ENCODE measurements at regions not wholly inside any gene's neighbourhood (a gene's known extent, or its start where the extent isn't known, plus 50 kb on each side); places are given as distances from the start of the nearest gene placed in this dataset.

DNA sequence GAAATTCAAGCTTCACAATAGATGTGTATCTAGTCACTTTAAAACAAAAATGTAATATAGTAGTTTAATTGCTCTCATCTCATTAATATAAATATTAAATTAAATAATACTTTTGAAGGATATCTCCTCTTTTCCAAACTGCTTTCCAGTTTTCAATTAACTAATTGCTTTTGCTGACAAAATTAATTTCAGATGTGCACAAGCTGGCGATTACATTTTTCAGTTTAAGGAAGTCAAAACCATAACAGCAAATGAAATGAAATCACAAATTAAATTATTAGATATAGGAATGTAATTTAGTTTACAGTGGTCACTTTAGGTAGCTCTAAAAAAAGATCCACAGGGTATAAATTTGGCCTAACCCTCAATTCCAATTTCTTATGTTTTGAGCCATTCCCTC lies 362.1 kb downstream of the SLC6A15 start:
- Mint-ChIP-seq H3K4me1 (ENCODE audit: low read depth) (no peaks in the 10 kb centered on the region), H3K4me3 (no peak overlapping the region), H3K27ac (no peak overlapping the region), H3K9me3 (peaks cover 0 to 2% of the 10 kb centered on the region in 2 donors), H3K36me3 (ENCODE audit: insufficient read depth in 2 of 2) (no peaks in the 10 kb centered on the region), H3K27me3 (ENCODE audit: low read depth) (no peaks in the 10 kb centered on the region)
- ATAC-seq (replicated peaks in 1 of 2) (no peak), DNase-seq (no peak)

DNA sequence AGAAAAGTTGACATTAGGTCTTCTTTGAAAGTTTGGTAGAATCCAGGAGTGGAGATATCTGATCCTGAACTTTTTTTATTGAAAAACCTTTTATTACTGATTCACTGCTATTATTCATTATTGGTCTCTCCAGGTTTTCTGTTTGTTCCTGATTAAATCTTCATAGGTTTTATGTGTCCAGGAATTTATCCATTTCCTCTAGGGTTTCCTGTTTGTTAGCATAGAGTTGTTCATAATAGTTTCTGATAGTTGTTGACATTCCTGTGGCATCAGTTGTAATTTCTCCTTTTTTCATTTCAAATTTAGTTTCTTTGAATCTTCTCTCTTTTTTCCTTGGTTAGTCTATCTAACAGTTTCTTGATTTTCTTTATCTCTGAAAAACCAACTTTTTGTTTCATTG lies 370.3 kb downstream of the SLC6A15 start:
- H3K27ac Mint-ChIP-seq, result no peak overlapping the region
- H3K27me3 Mint-ChIP-seq (ENCODE audit: low read depth), result no peaks in the 10 kb centered on the region

DNA sequence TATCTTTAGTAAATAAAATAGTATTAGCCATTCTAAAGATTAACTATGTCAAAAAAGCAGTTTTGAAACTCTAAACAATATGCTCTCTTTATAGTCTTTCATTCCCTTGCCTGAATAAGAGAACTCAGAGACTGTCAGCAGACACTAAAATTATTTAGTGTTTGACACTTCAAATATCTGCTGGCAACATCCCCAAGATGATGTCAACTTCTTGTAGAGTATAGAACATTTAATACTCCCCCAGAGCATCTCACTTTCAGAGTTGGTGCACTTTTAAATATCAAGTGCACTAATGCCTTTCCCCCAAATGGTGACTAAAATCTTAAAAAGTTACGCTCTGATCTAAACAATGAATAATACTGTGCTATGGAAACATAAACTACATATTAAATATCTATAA lies 374.9 kb downstream of the SLC6A15 start:
- ATAC-seq (replicated peaks in 1 of 2) (no peak), DNase-seq (no peak)
- H3K27ac Mint-ChIP-seq, result no peak overlapping the region
- H3K4me1 Mint-ChIP-seq (ENCODE audit: low read depth), result no peaks in the 10 kb centered on the region
- no peak overlapping the region for H3K4me3 Mint-ChIP-seq
- no peaks in the 10 kb centered on the region for H3K36me3 Mint-ChIP-seq (ENCODE audit: insufficient read depth in 2 of 2)
- no peaks in the 10 kb centered on the region for H3K27me3 Mint-ChIP-seq (ENCODE audit: low read depth)
- peaks cover 2 to 4% of the 10 kb centered on the region in 2 donors for H3K9me3 Mint-ChIP-seq

More for the DNA sequence above, 370.3 kb downstream of the SLC6A15 start:
- peaks cover 0 to 2% of the 10 kb centered on the region in 2 donors for H3K9me3 Mint-ChIP-seq
- H3K4me3 Mint-ChIP-seq, result no peak overlapping the region
- ATAC-seq (replicated peaks in 1 of 2), result no peak
- DNase-seq, result no peak
- H3K36me3 Mint-ChIP-seq (ENCODE audit: insufficient read depth in 2 of 2), result no peaks in the 10 kb centered on the region
- H3K4me1 Mint-ChIP-seq (ENCODE audit: low read depth), result no peaks in the 10 kb centered on the region

DNA sequence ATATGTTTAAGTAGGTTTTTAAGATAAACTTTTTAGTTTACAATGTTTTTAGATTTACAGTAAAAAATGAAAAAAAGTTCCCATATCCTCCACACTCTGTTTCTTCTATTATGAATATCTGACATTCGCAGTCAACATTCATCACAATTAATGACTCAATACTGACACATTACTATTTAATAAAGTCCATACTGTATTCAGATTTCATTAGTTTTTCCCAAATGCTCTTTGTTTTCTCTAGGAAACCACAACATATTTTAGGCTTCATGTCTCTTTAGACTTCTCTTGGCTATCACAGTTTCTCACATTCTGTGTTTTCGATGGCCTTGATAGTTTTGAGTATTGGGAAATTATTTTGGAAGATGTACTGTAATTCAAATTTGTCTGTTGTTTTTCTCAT lies 399.8 kb downstream of the SLC6A15 start:
- Mint-ChIP-seq H3K4me3 (no peak overlapping the region), H3K36me3 (ENCODE audit: insufficient read depth in 2 of 2) (no peaks in the 10 kb centered on the region), H3K4me1 (ENCODE audit: low read depth) (no peaks in the 10 kb centered on the region), H3K27ac (no peak overlapping the region), H3K9me3 (peaks cover 1 to 3% of the 10 kb centered on the region in 2 donors), H3K27me3 (ENCODE audit: low read depth) (no peaks in the 10 kb centered on the region)
- ATAC-seq (replicated peaks in 1 of 2), result no peak
- no peak for DNase-seq

DNA sequence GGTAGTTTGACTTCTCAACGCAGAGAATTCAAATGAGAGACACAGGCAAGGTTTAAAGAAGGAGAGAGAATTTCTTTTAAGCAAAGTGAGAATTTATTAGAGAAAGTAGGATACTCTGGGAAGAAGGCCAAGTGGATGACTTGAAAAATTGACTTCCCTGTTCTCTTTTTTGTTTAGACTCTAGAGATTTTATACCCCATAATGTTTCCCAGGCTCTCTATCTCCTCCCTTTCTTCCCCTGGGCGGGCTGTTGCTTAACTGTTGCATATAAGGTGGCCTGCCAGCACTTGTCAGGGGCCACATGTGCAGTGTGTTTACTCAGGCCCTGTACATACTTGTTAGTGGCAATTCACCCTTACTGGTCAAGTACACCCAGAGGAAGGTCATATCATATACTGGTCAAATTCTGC lies 403.7 kb downstream of the SLC6A15 start:
- H3K27ac Mint-ChIP-seq, result no peak overlapping the region
- no peak overlapping the region for H3K4me3 Mint-ChIP-seq
- no peaks in the 10 kb centered on the region for H3K27me3 Mint-ChIP-seq (ENCODE audit: low read depth)
- peaks cover 1 to 3% of the 10 kb centered on the region in 2 donors for H3K9me3 Mint-ChIP-seq
- DNase-seq (no peak), ATAC-seq (replicated peaks in 1 of 2) (no peak)
- no peaks in the 10 kb centered on the region for H3K36me3 Mint-ChIP-seq (ENCODE audit: insufficient read depth in 2 of 2)
- no peaks in the 10 kb centered on the region for H3K4me1 Mint-ChIP-seq (ENCODE audit: low read depth)

- DNase-seq, result no peak
- Mint-ChIP-seq H3K9me3 (peaks cover 0 to 1% of the 10 kb centered on the region in 2 donors), H3K27me3 (ENCODE audit: low read depth) (no peaks in the 10 kb centered on the region), H3K4me1 (ENCODE audit: low read depth) (no peaks in the 10 kb centered on the region), H3K36me3 (ENCODE audit: insufficient read depth in 2 of 2) (no peaks in the 10 kb centered on the region), H3K4me3 (no peak overlapping the region), H3K27ac (no peak overlapping the region)
- no peak for ATAC-seq (replicated peaks in 1 of 2)
Observed at GRCh38 chr12:84507956-84508850, 404.4 kb downstream of the SLC6A15 start.

- Mint-ChIP-seq H3K4me3 (no peak overlapping the region), H3K9me3 (peaks cover 0 to 1% of the 10 kb centered on the region in 2 donors), H3K27ac (no peak overlapping the region), H3K36me3 (ENCODE audit: insufficient read depth in 2 of 2) (no peaks in the 10 kb centered on the region), H3K27me3 (ENCODE audit: low read depth) (no peaks in the 10 kb centered on the region), H3K4me1 (ENCODE audit: low read depth) (no peaks in the 10 kb centered on the region)
- DNase-seq, result no peak
- no peak for ATAC-seq (replicated peaks in 1 of 2)
Observed at GRCh38 chr12:84506282-84506681, 406.3 kb downstream of the SLC6A15 start.

DNA sequence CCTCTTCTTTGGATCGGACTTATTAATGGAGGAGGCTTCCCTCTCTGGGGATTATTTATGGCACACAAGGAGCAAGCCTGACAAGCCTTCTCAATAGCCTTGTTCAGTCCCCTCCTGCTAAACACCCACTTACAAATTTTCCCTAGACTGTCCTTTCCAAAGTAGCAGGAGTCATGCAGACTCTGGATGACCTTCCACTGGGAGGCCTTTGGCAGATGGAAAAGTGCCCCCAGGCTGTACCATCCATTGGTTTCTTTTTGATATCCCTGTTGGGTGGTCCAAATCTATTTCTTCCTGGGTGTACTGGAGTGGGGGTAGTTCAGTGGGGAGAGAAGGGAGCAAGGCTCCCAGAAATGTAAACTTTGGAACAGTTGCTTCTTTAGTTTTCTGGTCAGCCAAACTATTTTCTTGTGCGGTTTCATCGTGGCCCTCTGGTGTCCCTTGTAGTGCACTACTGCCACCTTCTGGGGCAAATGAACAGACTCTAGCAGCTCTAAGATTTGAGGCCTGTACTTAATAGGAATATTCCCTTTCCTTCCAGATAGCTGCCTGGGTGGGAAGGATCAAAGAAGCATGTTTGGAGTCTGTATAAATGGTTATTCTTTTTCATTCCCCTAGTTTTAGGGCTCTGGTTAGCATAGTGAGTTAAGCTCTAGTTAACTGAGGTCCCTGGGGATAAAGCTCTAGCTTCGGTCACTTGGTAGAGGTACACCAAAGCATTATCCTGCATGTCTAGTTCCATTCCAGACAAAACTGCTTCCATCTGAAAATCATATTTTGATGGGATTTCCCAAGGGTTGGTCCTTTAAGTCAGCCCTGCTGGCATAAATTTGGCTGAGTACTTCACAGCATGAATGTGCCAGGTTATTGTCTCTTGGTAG lies 409.5 kb downstream of the SLC6A15 start:
- Mint-ChIP-seq H3K27me3 (ENCODE audit: low read depth) (no peaks in the 10 kb centered on the region), H3K4me1 (ENCODE audit: low read depth) (no peaks in the 10 kb centered on the region), H3K27ac (no peak overlapping the region), H3K4me3 (no peak overlapping the region), H3K36me3 (ENCODE audit: insufficient read depth in 2 of 2) (no peaks in the 10 kb centered on the region), H3K9me3 (peaks cover 0 to 1% of the 10 kb centered on the region in 2 donors)
- DNase-seq, result peak; percentile 23 to 25
- ATAC-seq (replicated peaks in 1 of 2), result no peak

DNA sequence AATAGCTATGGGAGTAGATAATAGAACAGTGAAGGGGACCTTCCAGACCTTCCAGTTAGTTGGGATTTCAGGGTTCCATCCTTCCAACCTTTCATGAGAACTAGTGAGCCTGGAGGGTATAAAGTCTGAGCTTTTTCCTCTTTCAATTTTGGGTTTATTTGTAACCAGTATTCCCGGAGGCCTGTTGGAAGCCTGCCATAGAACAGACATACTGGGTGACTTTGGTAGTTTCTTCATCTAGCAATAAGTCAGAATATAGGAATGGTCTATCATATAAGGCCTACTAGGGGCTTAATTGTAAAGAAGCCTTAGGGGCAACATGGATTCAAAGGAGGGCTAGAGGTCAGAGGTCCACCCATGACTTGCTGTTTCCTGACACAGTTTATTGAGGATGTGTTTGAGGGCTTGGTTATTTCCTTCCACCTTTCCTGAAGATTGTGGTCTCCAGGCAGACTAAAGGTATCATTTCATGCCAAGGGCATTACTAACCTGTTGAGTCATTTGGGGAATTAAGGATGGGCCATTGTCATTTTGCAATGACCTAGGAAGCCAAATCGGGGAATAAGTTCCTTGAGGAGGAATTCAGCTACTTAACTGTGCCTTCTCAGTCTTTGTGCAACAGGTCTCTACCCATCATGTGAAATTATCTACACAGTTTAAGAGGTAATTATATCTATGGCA lies 410.3 kb downstream of the SLC6A15 start:
- Mint-ChIP-seq H3K27ac (no peak overlapping the region), H3K4me1 (ENCODE audit: low read depth) (no peaks in the 10 kb centered on the region), H3K36me3 (ENCODE audit: insufficient read depth in 2 of 2) (no peaks in the 10 kb centered on the region), H3K27me3 (ENCODE audit: low read depth) (no peaks in the 10 kb centered on the region), H3K4me3 (no peak overlapping the region), H3K9me3 (no peaks in the 10 kb centered on the region)
- DNase-seq (no peak), ATAC-seq (replicated peaks in 1 of 2) (no peak)

DNA sequence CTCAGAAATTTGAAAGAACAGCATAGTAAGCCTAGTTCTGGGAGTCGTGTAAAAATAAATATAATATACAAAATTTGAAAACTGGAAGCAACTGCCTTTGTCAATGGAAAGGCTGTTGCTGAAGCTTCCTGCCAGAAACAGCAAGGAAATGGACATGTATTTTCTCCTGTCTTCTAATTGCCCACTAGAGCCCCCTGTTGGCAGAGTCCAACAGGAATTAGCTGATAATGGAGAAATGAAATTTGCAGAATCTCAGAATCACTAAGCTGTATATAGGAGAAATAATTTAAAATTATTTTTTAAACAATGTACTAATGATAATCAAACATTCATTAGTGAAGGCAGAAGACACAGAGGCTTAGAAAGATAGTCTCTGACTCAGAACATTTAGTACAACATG lies 414.8 kb downstream of the SLC6A15 start:
- no peaks in the 10 kb centered on the region for H3K27me3 Mint-ChIP-seq (ENCODE audit: low read depth)
- no peaks in the 10 kb centered on the region for H3K9me3 Mint-ChIP-seq
- no peak for ATAC-seq (replicated peaks in 1 of 2)
- DNase-seq, result no peak
- H3K4me3 Mint-ChIP-seq, result no peak overlapping the region
- no peak overlapping the region for H3K27ac Mint-ChIP-seq
- no peaks in the 10 kb centered on the region for H3K4me1 Mint-ChIP-seq (ENCODE audit: low read depth)
- H3K36me3 Mint-ChIP-seq (ENCODE audit: insufficient read depth in 2 of 2), result no peaks in the 10 kb centered on the region

- no peak overlapping the region for H3K4me3 Mint-ChIP-seq
- ATAC-seq (replicated peaks in 1 of 2), result no peak
- H3K36me3 Mint-ChIP-seq (ENCODE audit: insufficient read depth in 2 of 2), result no peaks in the 10 kb centered on the region
- no peaks in the 10 kb centered on the region for H3K27me3 Mint-ChIP-seq (ENCODE audit: low read depth)
- H3K9me3 Mint-ChIP-seq, result no peaks in the 10 kb centered on the region
- no peak overlapping the region for H3K27ac Mint-ChIP-seq
- no peak for DNase-seq
- H3K4me1 Mint-ChIP-seq (ENCODE audit: low read depth), result no peaks in the 10 kb centered on the region
Observed at GRCh38 chr12:84495711-84496110, 416.9 kb downstream of the SLC6A15 start.

- DNase-seq (no peak), ATAC-seq (replicated peaks in 1 of 2) (no peak)
- H3K27me3 Mint-ChIP-seq (ENCODE audit: low read depth), result no peaks in the 10 kb centered on the region
- H3K36me3 Mint-ChIP-seq (ENCODE audit: insufficient read depth in 2 of 2), result no peaks in the 10 kb centered on the region
- H3K9me3 Mint-ChIP-seq, result no peaks in the 10 kb centered on the region
- no peak overlapping the region for H3K4me3 Mint-ChIP-seq
- no peaks in the 10 kb centered on the region for H3K4me1 Mint-ChIP-seq (ENCODE audit: low read depth)
- no peak overlapping the region for H3K27ac Mint-ChIP-seq
Observed at GRCh38 chr12:84492351-84492883, 420.2 kb downstream of the SLC6A15 start.

GRCh38 chr12:84484798-84485197 lies 427.8 kb downstream of the SLC6A15 start:
- no peak overlapping the region for H3K4me3 Mint-ChIP-seq
- H3K4me1 Mint-ChIP-seq (ENCODE audit: low read depth), result no peaks in the 10 kb centered on the region
- DNase-seq (no peak), ATAC-seq (replicated peaks in 1 of 2) (no peak)
- no peaks in the 10 kb centered on the region for H3K27me3 Mint-ChIP-seq (ENCODE audit: low read depth)
- H3K27ac Mint-ChIP-seq, result no peak overlapping the region
- no peaks in the 10 kb centered on the region for H3K36me3 Mint-ChIP-seq (ENCODE audit: insufficient read depth in 2 of 2)
- H3K9me3 Mint-ChIP-seq, result peaks cover 0 to 4% of the 10 kb centered on the region in 2 donors
